ENCODE measurements at regions not wholly inside any gene's neighbourhood (a gene's known extent, or its start where the extent isn't known, plus 50 kb on each side); places are given as distances from the start of the nearest gene placed in this dataset.
"Not testable (repeated sequence)": the region's sequence is repeated elsewhere in the genome, so short reads cannot be mapped to it uniquely, and the experiment has no call there.

- in situ Hi-C loops (cut with HindIII; ENCODE audit: low sequenced_read_pairs) = no loop called here
These were observed 336.1 kb downstream of the RPS29 start for GRCh38 chr14:49250109-49250508.

- in situ Hi-C loops (cut with HindIII; ENCODE audit: low sequenced_read_pairs) = no loop called here
These were observed 337.2 kb downstream of the RPS29 start for GRCh38 chr14:49249022-49249421.

GRCh38 chr14:49243777-49244176 lies 342.4 kb downstream of the RPS29 start:
- in situ Hi-C loops (cut with HindIII; ENCODE audit: low sequenced_read_pairs) = not testable (repeated sequence)

GRCh38 chr14:49240383-49240782 lies 345.8 kb downstream of the RPS29 start:
- in situ Hi-C loops (cut with HindIII; ENCODE audit: low sequenced_read_pairs) = no loop called here

- in situ Hi-C loops (cut with HindIII; ENCODE audit: low sequenced_read_pairs) = no loop called here
These were observed 357.6 kb downstream of the RPS29 start for GRCh38 chr14:49228552-49228951.

- in situ Hi-C loops (cut with HindIII; ENCODE audit: low sequenced_read_pairs) = no loop called here
These were observed 364.9 kb downstream of the RPS29 start for GRCh38 chr14:49221316-49221715.

- in situ Hi-C loops (cut with HindIII; ENCODE audit: low sequenced_read_pairs) = no loop called here
These were observed 365.7 kb downstream of the RPS29 start for GRCh38 chr14:49220492-49220891.

- in situ Hi-C loops (cut with HindIII; ENCODE audit: low sequenced_read_pairs) = no loop called here
These were observed 367.6 kb downstream of the RPS29 start for GRCh38 chr14:49218436-49219092.

- in situ Hi-C loops (cut with HindIII; ENCODE audit: low sequenced_read_pairs) = no loop called here
These were observed 373.5 kb downstream of the RPS29 start for GRCh38 chr14:49212721-49213120.

GRCh38 chr14:49209416-49209815 lies 376.8 kb downstream of the RPS29 start:
- in situ Hi-C loops (cut with HindIII; ENCODE audit: low sequenced_read_pairs) = no loop called here

- in situ Hi-C loops (cut with HindIII; ENCODE audit: low sequenced_read_pairs) = no loop called here
These were observed 379.4 kb downstream of the RPS29 start for GRCh38 chr14:49206828-49207227.

- in situ Hi-C loops (cut with HindIII; ENCODE audit: low sequenced_read_pairs) = no loop called here
These were observed 382.5 kb downstream of the RPS29 start for GRCh38 chr14:49203676-49204075.

GRCh38 chr14:49199159-49199558 lies 387.0 kb downstream of the RPS29 start:
- in situ Hi-C loops (cut with HindIII; ENCODE audit: low sequenced_read_pairs) = no loop called here

GRCh38 chr14:49196327-49196726 lies 389.9 kb downstream of the RPS29 start:
- in situ Hi-C loops (cut with HindIII; ENCODE audit: low sequenced_read_pairs) = no loop called here

- in situ Hi-C loops (cut with HindIII; ENCODE audit: low sequenced_read_pairs) = no loop called here
These were observed 392.1 kb downstream of the RPS29 start for GRCh38 chr14:49194067-49194466.

- in situ Hi-C loops (cut with HindIII; ENCODE audit: low sequenced_read_pairs) = no loop called here
These were observed 392.7 kb downstream of the RPS29 start for GRCh38 chr14:49193332-49194065.

GRCh38 chr14:49191380-49191779 lies 394.8 kb downstream of the RPS29 start:
- in situ Hi-C loops (cut with HindIII; ENCODE audit: low sequenced_read_pairs) = no loop called here

GRCh38 chr14:49189375-49189774 lies 396.8 kb downstream of the RPS29 start:
- in situ Hi-C loops (cut with HindIII; ENCODE audit: low sequenced_read_pairs) = no loop called here

- in situ Hi-C loops (cut with HindIII; ENCODE audit: low sequenced_read_pairs) = no loop called here
These were observed 398.4 kb downstream of the RPS29 start for GRCh38 chr14:49187799-49188198.

- in situ Hi-C loops (cut with HindIII; ENCODE audit: low sequenced_read_pairs) = no loop called here
These were observed 412.3 kb downstream of the RPS29 start for GRCh38 chr14:49173765-49174373.

- in situ Hi-C loops (cut with HindIII; ENCODE audit: low sequenced_read_pairs) = no loop called here
These were observed 422.1 kb downstream of the RPS29 start for GRCh38 chr14:49164074-49164473.

- in situ Hi-C loops (cut with HindIII; ENCODE audit: low sequenced_read_pairs) = no loop called here
These were observed 425.2 kb downstream of the RPS29 start for GRCh38 chr14:49160983-49161382.
